ENCODE measurements at regions not wholly inside any gene's neighbourhood (a gene's known extent, or its start where the extent isn't known, plus 50 kb on each side); places are given as distances from the start of the nearest gene placed in this dataset.
"Not testable (repeated sequence)": the region's sequence is repeated elsewhere in the genome, so short reads cannot be mapped to it uniquely, and the experiment has no call there.

DNA sequence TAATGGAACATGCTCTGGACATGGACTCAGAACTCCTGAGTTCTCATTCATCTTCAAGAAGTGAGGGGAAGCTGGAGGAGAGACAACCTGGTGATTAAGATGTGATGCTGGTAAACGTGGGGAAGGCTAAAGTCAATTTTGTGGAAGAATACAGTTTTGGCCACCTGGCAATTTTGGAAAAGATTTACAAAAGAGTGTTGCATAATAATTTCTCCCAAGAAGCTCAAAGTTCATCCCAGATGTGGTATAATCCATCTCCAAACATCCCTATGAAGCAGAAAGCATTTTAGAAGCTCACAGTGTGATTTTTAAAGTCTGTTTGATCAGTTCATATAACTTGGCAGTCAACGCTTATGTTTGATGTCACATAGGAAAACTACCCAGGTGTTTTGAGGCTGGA lies 208.7 kb downstream of the LMX1A start:
- no peak for FAIRE-seq

GRCh38 chr1:165144757-165145397 lies 211.6 kb downstream of the LMX1A start:
- FAIRE-seq, result peak; percentile 73

DNA sequence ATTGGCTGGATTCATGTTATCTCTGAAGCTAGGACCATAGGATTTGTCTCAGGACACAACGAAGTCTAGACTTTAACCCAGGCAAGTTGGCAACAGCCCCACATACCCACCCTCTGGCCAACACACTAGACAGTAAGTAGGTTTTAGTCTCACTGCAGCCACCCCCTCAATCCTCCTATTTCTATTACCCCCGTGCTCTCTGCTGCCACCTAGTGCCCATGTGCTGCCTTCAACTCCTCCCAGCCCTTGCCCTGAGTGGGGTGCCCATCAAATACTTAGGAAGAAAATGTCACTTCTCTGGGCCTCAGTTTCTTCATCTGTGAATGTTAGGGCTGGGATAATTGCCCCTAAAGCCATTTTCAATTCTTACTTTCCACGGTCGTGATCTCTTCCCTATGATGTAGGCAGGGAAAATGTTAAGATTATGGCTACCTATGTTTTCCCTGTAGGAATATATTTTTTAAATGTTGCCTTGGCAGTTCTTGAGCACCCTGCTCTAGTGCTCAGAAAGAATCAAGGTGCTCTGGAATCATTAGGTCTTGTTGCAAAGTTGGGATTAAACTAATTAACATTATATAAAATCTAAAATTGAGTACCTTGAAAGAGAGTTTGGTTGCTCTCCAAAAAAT lies 213.0 kb downstream of the LMX1A start:
- FAIRE-seq, result no peak

- no peak for FAIRE-seq
These were observed 217.6 kb downstream of the LMX1A start for GRCh38 chr1:165138960-165139359.

- no peak for FAIRE-seq
These were observed 218.8 kb downstream of the LMX1A start for GRCh38 chr1:165137551-165138316.

GRCh38 chr1:165134431-165134830 lies 222.1 kb downstream of the LMX1A start:
- no peak for FAIRE-seq

GRCh38 chr1:165129568-165130164 lies 226.8 kb downstream of the LMX1A start:
- no peak for FAIRE-seq

GRCh38 chr1:165124772-165125171 lies 231.7 kb downstream of the LMX1A start:
- FAIRE-seq, result no peak

GRCh38 chr1:165119086-165119485 lies 237.4 kb downstream of the LMX1A start:
- FAIRE-seq, result no peak

GRCh38 chr1:165117482-165117881 lies 239.0 kb downstream of the LMX1A start:
- FAIRE-seq, result no peak

DNA sequence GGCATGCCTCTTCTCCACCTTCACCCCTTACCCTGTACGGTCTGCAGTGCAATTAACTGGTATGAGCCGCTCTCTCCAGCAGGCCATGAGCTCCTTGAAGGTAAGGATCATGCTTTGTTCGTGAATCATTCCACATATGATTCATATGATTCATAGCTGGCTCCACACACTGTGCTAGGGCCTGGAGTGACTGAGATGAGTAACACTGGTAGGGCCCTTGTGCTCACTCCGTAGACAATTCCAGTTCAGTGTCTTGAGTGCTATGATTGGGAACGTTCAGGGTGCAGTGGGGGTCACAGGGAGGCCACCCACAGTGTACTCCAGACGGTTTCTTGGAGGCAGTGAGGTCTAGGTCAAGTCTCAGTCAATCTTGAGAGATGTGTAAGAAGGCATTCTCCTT lies 239.8 kb downstream of the LMX1A start:
- FAIRE-seq, result no peak

DNA sequence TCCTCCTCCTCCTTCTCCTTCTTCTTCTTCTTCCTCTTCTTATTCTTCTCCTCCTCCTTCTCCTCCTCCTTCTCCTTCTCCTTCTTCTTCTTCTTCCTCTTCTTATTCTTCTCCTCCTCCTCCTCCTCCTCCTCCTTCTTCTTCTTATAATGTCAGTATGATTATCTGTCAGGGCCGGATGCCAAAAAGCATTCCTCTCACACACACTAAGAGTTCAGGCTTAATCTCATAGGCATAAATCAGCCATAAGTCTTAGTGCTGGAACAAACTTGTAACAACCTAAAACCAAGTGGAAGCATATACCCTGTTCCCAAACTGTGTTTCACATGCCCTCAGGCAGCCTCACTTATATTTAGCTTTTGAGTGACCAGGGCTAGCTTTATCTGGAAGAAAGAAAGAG lies 240.3 kb downstream of the LMX1A start:
- no peak for FAIRE-seq

DNA sequence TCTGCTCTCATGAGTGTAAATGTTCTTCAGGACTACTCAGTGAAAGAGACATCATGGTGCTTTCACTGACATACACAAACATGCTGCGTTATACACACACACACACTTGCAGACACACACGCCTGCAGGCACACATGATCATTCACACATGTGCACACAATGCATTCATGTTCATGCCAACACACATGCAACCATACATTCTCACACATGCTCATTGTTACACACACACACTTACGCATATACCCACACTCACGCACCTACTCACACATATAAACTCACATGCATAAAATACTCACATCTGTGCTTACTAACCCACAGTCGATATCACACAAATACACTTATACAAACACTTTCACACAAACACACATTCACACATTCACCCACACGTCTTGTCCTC lies 241.6 kb downstream of the LMX1A start:
- FAIRE-seq, result no peak

DNA sequence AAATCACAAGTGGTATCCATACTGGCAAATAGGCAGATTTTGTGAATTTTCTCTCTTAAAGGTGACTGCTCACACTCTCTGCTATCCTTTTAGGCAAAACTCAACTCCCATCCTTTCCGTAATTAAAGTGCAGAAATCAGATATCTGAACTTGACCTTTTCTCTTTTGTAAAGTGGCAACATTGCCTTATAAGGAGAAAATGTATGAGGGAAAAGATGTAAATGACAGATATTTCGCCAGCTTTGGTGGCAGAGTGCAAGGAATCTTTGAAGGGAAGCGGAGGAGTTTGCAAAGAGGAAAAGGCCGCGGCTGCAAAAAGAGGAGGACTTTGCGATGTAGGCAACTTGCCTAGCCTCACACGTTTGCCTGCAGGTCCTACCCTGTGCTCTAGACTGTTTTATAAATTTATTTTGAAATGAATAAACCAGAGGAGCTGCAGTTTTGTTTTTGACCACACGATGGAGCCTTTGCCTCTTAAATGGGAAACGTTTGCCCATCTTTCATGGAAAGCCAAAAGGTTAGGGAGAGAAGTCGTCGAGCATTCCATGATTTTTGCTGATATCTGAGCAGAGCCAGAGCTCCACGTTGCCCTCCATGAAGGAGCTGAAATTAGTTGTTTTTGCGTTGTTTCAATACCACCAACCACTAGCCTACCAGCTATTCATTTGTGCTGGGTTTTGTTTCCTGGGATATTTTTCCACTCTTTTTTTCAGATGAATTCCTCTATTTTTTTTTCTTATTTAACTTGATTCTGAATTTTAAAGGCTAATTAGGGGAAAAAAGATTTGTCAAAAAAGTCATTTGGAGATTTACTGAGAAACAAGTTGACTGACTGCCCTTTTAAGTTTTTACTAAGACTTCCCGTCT lies 242.3 kb downstream of the LMX1A start:
- no peak for FAIRE-seq

GRCh38 chr1:165112260-165112659 lies 244.3 kb downstream of the LMX1A start:
- no peak for FAIRE-seq

DNA sequence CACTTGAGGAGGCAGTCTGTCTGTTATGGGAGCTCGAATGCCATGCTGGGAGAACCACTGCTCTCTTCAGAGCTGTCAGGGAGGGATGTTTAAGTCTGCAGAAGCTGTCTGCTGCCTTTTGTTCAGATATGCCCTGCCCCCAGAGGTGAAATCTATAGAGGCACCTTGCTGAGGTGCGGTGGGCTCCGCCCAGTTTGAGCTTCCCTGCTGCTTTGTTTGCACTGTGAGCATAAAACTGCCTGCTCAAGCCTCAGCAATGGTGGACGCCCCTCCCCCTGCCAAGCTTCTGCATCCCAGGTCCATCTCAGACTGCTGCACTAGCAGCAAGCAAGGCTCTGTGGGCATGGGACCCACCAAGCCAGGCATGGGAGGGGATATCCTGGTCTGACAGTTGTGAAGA lies 247.5 kb downstream of the LMX1A start:
- no peak for FAIRE-seq

DNA sequence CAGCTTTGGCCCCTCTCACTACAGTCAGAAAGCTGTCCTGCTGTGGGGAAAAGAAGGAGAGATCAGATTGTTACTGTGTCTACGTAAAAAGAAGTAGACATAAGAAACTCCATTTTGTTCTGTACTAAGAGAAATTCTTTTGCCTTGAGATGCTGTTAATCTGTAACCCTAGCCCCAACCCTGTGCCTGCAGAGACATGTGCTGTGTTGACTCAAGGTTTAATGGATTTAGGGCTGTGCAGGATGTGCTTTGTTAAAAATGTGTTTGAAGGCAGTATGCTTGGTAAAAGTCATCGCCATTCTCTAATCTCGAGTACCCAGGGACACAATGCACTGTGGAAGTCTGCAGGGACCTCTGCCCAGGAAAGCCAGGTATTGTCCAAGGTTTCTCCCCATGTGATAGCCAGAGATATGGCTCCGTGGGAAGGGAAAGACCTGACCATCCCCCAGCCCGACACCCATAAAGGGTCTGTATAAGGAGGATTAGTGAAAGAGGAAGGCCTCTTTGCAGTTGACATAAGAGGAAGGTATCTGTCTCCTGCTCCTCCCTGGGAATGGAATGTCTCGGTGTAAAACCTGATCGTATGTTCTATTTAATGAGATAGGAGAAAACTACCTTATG lies 263.9 kb downstream of the LMX1A start:
- not testable (repeated sequence) for FAIRE-seq

DNA sequence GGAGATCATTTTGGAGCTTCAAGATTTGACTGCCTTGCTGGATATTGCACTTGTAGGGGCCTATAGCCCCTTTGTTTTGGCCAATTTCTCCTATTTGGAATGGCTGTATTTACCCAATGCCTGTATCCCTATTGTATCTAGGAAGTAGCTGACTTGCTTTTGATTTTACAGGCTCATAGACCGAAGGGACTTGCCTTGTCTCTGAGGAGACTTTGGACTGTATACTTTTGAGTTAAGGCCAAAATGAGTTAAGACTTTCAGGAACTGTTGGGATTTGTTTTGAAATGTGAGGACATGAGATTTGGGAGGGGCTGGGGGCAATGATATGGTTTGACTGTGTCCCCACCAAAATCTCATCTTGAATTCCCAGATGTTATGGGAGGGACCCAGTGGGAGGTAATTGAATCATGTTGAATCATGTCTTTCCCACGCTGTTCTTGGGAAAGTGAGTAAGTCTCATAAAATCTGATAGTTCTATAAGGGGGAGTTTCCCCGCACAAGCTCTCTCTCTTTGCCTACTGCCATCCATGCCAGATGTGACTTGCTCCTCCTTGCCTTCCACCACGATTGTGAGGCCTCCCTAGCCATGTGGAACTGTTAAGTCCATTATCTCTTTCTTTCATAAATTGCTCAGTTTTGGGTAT lies 276.1 kb downstream of the LMX1A start:
- no peak for FAIRE-seq

DNA sequence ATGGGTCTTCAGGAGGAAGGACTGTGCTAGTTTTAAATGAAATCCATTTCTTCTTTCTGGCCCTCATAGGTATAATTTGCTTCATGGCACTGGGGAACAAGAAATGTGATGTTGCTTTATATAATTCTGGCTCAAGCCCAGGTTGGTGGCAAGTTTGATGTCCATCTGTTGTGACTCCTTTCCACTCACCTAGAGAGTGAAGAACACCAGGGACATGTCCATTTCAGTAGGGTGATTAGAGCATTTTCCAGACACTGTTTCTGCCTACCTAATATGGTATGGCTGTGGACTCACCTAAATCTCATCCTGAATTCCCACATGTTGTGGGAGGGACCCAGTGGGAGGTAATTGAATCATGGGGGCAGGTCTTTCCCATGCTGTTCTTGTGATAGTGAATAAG lies 278.1 kb downstream of the LMX1A start:
- FAIRE-seq, result no peak

DNA sequence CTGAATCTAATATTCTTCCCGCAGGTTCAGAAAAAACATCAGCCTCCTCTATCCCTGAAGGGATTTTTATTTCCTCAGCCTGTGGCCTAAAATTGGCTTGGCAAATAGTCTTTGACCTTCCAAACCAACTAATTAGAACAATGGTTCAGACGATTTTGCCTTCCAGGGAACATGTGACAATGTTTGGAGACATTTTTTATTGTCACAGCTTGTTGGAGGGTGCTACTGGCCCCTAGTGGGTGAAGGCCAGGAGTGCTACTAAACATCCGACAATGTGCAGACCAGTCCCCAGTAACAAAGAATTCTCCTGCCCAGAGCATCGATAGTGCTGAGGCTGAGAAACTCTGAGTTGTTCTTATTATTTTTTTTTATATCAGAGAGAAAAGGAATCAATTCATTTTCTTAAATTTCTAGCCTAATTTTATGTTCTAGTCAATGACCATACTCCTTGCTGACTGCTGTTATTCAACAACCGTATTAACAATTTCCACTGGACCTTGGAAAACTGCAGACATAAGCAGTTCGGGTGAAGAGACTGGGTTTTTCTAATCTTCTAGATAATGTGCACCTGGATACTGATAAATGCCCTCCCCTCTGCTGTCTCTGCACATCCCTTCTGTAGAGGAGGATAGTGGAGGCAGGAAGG lies 280.7 kb downstream of the LMX1A start:
- no peak for FAIRE-seq
